ENCODE measurements at regions not wholly inside any gene's neighbourhood (a gene's known extent, or its start where the extent isn't known, plus 50 kb on each side); places are given as distances from the start of the nearest gene placed in this dataset.

DNA sequence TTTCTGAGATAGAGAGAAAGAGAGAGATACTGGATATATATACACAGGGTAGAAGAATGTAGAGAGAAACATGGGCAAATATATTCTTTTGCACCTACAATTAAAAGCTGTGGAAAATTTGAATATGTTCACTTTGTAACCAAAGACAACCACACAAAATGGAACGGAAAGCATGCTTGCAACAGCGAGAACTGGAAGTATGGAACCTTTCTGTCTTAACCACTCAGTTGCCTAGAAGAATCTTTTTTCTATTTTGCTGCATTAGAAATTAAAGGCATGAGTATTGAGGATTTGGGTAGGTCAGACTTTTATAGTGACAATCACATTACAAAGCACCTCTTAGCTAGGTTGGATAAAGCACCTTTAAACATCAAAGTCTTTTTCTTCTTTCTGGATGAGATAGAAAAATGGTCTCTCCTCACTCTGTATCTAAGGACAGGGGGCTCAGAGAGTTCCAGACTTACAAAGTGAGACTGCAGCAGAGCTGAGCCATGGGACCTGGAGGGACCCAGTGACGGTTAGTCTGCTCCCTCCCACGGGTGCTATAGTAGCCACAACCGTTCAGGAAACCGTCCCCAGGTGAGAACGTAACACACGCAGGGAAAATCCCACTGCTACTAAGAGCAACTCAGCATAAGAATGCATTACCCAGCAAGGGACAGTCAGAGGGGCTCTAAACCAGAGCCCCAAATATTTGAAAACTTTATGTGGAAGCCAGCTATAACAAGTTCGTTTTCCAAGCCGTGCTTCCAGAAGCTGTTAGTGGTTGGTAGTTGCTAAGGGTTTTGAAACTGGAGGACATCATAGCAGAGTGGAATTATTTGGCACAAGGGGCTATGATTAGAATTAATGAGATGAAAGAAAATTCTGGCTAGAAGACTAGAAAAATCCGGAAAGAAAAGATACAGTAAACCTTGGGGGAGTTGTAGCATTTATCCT, 97.1 kb downstream of the DAD1 start (continued):
- TF ChIP-seq WRNIP1 (IDR thresholded peaks at IDR 0.05; ENCODE audit: borderline replicate concordance, low read depth, low read length) (no peak), NR2F1 (conservative IDR thresholded peaks at IDR 0.05) (peak; percentile 17; the same call in 1 of the 2 replicates), SIX5 (IDR thresholded peaks at IDR 0.05; ENCODE audit: low read depth, low read length, severe bottlenecking) (no peak), SPI1 (IDR thresholded peaks at IDR 0.05; ENCODE audit: borderline replicate concordance, insufficient read depth, low read depth, low read length) (no peak), TARDBP (IDR thresholded peaks at IDR 0.05; ENCODE audit: borderline replicate concordance) (no peak), FOXM1 (IDR thresholded peaks at IDR 0.05; ENCODE audit: low read depth, low read length) (no peak), KAT2A (conservative IDR thresholded peaks at IDR 0.05; ENCODE audit: control insufficient read depth, low read depth, low read length) (no peak), HDGF (IDR thresholded peaks at IDR 0.05) (no peak), SREBF1 (IDR thresholded peaks at IDR 0.05; ENCODE audit: low read length) (no peak), SUZ12 (IDR thresholded peaks at IDR 0.05; ENCODE audit: unreplicated experiment) (no peak), SMARCA5 (IDR thresholded peaks at IDR 0.05) (no peak)
- TF ChIP-seq, protein P1, sequence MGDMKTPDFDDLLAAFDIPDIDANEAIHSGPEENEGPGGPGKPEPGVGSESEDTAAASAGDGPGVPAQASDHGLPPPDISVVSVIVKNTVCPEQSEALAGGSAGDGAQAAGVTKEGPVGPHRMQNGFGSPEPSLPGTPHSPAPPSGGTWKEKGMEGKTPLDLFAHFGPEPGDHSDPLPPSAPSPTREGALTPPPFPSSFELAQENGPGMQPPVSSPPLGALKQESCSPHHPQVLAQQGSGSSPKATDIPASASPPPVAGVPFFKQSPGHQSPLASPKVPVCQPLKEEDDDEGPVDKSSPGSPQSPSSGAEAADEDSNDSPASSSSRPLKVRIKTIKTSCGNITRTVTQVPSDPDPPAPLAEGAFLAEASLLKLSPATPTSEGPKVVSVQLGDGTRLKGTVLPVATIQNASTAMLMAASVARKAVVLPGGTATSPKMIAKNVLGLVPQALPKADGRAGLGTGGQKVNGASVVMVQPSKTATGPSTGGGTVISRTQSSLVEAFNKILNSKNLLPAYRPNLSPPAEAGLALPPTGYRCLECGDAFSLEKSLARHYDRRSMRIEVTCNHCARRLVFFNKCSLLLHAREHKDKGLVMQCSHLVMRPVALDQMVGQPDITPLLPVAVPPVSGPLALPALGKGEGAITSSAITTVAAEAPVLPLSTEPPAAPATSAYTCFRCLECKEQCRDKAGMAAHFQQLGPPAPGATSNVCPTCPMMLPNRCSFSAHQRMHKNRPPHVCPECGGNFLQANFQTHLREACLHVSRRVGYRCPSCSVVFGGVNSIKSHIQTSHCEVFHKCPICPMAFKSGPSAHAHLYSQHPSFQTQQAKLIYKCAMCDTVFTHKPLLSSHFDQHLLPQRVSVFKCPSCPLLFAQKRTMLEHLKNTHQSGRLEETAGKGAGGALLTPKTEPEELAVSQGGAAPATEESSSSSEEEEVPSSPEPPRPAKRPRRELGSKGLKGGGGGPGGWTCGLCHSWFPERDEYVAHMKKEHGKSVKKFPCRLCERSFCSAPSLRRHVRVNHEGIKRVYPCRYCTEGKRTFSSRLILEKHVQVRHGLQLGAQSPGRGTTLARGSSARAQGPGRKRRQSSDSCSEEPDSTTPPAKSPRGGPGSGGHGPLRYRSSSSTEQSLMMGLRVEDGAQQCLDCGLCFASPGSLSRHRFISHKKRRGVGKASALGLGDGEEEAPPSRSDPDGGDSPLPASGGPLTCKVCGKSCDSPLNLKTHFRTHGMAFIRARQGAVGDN (IDR thresholded peaks at IDR 0.05), result peak; percentile 94
- TF ChIP-seq, protein P2, sequence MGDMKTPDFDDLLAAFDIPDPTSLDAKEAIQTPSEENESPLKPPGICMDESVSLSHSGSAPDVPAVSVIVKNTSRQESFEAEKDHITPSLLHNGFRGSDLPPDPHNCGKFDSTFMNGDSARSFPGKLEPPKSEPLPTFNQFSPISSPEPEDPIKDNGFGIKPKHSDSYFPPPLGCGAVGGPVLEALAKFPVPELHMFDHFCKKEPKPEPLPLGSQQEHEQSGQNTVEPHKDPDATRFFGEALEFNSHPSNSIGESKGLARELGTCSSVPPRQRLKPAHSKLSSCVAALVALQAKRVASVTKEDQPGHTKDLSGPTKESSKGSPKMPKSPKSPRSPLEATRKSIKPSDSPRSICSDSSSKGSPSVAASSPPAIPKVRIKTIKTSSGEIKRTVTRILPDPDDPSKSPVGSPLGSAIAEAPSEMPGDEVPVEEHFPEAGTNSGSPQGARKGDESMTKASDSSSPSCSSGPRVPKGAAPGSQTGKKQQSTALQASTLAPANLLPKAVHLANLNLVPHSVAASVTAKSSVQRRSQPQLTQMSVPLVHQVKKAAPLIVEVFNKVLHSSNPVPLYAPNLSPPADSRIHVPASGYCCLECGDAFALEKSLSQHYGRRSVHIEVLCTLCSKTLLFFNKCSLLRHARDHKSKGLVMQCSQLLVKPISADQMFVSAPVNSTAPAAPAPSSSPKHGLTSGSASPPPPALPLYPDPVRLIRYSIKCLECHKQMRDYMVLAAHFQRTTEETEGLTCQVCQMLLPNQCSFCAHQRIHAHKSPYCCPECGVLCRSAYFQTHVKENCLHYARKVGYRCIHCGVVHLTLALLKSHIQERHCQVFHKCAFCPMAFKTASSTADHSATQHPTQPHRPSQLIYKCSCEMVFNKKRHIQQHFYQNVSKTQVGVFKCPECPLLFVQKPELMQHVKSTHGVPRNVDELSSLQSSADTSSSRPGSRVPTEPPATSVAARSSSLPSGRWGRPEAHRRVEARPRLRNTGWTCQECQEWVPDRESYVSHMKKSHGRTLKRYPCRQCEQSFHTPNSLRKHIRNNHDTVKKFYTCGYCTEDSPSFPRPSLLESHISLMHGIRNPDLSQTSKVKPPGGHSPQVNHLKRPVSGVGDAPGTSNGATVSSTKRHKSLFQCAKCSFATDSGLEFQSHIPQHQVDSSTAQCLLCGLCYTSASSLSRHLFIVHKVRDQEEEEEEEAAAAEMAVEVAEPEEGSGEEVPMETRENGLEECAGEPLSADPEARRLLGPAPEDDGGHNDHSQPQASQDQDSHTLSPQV (IDR thresholded peaks at IDR 0.05), result peak; percentile 85
- TF ChIP-seq, protein P3, sequence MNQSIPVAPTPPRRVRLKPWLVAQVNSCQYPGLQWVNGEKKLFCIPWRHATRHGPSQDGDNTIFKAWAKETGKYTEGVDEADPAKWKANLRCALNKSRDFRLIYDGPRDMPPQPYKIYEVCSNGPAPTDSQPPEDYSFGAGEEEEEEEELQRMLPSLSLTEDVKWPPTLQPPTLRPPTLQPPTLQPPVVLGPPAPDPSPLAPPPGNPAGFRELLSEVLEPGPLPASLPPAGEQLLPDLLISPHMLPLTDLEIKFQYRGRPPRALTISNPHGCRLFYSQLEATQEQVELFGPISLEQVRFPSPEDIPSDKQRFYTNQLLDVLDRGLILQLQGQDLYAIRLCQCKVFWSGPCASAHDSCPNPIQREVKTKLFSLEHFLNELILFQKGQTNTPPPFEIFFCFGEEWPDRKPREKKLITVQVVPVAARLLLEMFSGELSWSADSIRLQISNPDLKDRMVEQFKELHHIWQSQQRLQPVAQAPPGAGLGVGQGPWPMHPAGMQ (IDR thresholded peaks at IDR 0.05; ENCODE audit: borderline replicate concordance), result no peak
- TF ChIP-seq, protein P4, sequence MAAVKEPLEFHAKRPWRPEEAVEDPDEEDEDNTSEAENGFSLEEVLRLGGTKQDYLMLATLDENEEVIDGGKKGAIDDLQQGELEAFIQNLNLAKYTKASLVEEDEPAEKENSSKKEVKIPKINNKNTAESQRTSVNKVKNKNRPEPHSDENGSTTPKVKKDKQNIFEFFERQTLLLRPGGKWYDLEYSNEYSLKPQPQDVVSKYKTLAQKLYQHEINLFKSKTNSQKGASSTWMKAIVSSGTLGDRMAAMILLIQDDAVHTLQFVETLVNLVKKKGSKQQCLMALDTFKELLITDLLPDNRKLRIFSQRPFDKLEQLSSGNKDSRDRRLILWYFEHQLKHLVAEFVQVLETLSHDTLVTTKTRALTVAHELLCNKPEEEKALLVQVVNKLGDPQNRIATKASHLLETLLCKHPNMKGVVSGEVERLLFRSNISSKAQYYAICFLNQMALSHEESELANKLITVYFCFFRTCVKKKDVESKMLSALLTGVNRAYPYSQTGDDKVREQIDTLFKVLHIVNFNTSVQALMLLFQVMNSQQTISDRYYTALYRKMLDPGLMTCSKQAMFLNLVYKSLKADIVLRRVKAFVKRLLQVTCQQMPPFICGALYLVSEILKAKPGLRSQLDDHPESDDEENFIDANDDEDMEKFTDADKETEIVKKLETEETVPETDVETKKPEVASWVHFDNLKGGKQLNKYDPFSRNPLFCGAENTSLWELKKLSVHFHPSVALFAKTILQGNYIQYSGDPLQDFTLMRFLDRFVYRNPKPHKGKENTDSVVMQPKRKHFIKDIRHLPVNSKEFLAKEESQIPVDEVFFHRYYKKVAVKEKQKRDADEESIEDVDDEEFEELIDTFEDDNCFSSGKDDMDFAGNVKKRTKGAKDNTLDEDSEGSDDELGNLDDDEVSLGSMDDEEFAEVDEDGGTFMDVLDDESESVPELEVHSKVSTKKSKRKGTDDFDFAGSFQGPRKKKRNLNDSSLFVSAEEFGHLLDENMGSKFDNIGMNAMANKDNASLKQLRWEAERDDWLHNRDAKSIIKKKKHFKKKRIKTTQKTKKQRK (IDR thresholded peaks at IDR 0.05; ENCODE audit: low read depth, low read length), result no peak
